CD4-positive, alpha-beta T cell (primary cell): ENCODE measurements at regions not wholly inside any gene's neighbourhood (a gene's known extent, or its start where the extent isn't known, plus 50 kb on each side); places are given as distances from the start of the nearest gene placed in this dataset.

Experiments used
- ATAC-seq: fragments of 200-7000 bp; cut with Tn5 transposase; one replicate; pipeline ENCODE4 v1.10.0; 2022; ENCODE audit warnings: mild to moderate bottlenecking; ENCODE audit not compliant: poor library complexity
- CTCF ChIA-PET: fragments of 350-600 bp; sonication (Branson Sonifier 250); formaldehyde crosslinking; loops from one replicate; lab custom pipeline; 2021; ENCODE audit warnings: antibody characterized with exemption, inconsistent platforms; lab: Charles Lee
- POLR2A ChIA-PET: fragments of 350-600 bp; sonication (Branson Sonifier 250); formaldehyde crosslinking; loops from one replicate; lab custom pipeline; 2021; ENCODE audit warnings: antibody characterized with exemption, inconsistent platforms; lab: Charles Lee
- DNase-seq, 14 experiments: peaks; one replicate each; pipeline ENCODE4 v3.0.0-alpha.2; 2013 to 2020; ENCODE audit warnings: mixed read lengths in 2 of 14
- H3K27ac ChIP-seq, 2 donors: one replicate each; pipeline versions ENCODE4 v1.5.1 to v1.7.0; 2013; ENCODE audit warnings: low read length in 2 of 2, low read depth in 1 of 2, mild to moderate bottlenecking in 1 of 2
- H3K27me3 ChIP-seq, 2 experiments: 1 replicate in 1 of 2; 2 replicates in 1 of 2; pipeline versions ENCODE4 v1.6.1 to v1.7.0; 2013; ENCODE audit warnings: low read length in 2 of 2, control low read depth in 1 of 2, mild to moderate bottlenecking in 1 of 2, moderate library complexity in 1 of 2; ENCODE audit not compliant: insufficient read depth in 2 of 2, control insufficient read depth in 1 of 2
- H3K36me3 ChIP-seq: one replicate; pipeline ENCODE4 v1.6.1; 2013; ENCODE audit warnings: low read length, control low read depth; ENCODE audit not compliant: insufficient read depth
- H3K4me1 ChIP-seq: one replicate; pipeline ENCODE4 v1.6.1; 2013; ENCODE audit warnings: low read length, control low read depth; ENCODE audit not compliant: insufficient read depth
- H3K4me3 ChIP-seq: one replicate; pipeline ENCODE4 v1.5.1; 2013; ENCODE audit warnings: mild to moderate bottlenecking, low read length, moderate library complexity
- H3K9me3 ChIP-seq, 2 experiments: 1 replicate in 1 of 2; 2 replicates in 1 of 2; pipeline versions ENCODE4 v1.6.1 to v1.7.0; 2013; ENCODE audit warnings: low read length in 2 of 2, mild to moderate bottlenecking in 2 of 2, control low read depth in 1 of 2, moderate library complexity in 1 of 2; ENCODE audit not compliant: control insufficient read depth in 1 of 2, insufficient read depth in 1 of 2
- H3K27ac Mint-ChIP-seq: one replicate; pipeline ENCODE4 v1.8.0; 2020; ENCODE audit warnings: mixed read lengths
- H3K27me3 Mint-ChIP-seq: one replicate; pipeline ENCODE4 v1.8.0; 2021; ENCODE audit warnings: mixed read lengths
- H3K36me3 Mint-ChIP-seq: one replicate; pipeline ENCODE4 v1.8.0; 2021; ENCODE audit warnings: low read depth, mixed read lengths
- H3K4me1 Mint-ChIP-seq: one replicate; pipeline ENCODE4 v1.8.0; 2021; ENCODE audit warnings: low read depth, mixed read lengths
- H3K4me3 Mint-ChIP-seq: one replicate; pipeline ENCODE4 v1.8.0; 2020; ENCODE audit warnings: mild to moderate bottlenecking, mixed read lengths
- H3K9me3 Mint-ChIP-seq: one replicate; pipeline ENCODE4 v1.8.0; 2020; ENCODE audit warnings: mixed read lengths
- CTCF ChIP-seq: fragments of 200-600 bp; IDR thresholded peaks from one replicate; pipeline ENCODE4 v1.8.0; 2022; ENCODE audit warnings: antibody characterized with exemption, mild to moderate bottlenecking
- intact Hi-C, 2 experiments: fragments of 100-400 bp; cut with DNase I in 1 of 2; cut with micrococcal nuclease in 1 of 2; formaldehyde crosslinking; loops; one replicate each; pipeline versions ENCODE4 v1.15.1 to v1.9.0; 2023 to 2025; cut with DNase I, micrococcal nuclease

GRCh38 chr3:25945836-25946235 is 155.9 kb downstream of the OXSM start:
- DNase-seq: no peak
- no peak overlapping the region for H3K4me3 ChIP-seq
- peaks cover 2% of the 10 kb centered on the region for H3K9me3 Mint-ChIP-seq
- no peaks in the 10 kb centered on the region for H3K4me1 ChIP-seq
- POLR2A ChIA-PET: no interaction called here
- no peak overlapping the region for H3K4me3 Mint-ChIP-seq
- no peak overlapping the region for H3K27ac ChIP-seq
- no peaks in the 10 kb centered on the region for H3K9me3 ChIP-seq
- peaks cover 7% of the 10 kb centered on the region for H3K27me3 Mint-ChIP-seq
- intact Hi-C loops: no loop called here
- CTCF ChIA-PET: no interaction called here
- no peak for TF ChIP-seq CTCF
- ATAC-seq: no peak
- H3K27me3 ChIP-seq: no peaks in the 10 kb centered on the region
- no peak overlapping the region for H3K27ac Mint-ChIP-seq
- no peaks in the 10 kb centered on the region for H3K36me3 Mint-ChIP-seq
- no peaks in the 10 kb centered on the region for H3K36me3 ChIP-seq
- H3K4me1 Mint-ChIP-seq: no peaks in the 10 kb centered on the region

GRCh38 chr3:25952133-25952532 is 162.2 kb downstream of the OXSM start:
- H3K27ac Mint-ChIP-seq: no peak overlapping the region
- peaks cover 2% of the 10 kb centered on the region for H3K9me3 Mint-ChIP-seq
- Histone ChIP-seq H3K4me1 (no peaks in the 10 kb centered on the region), H3K36me3 (no peaks in the 10 kb centered on the region), H3K27ac (no peak overlapping the region), H3K9me3 (no peaks in the 10 kb centered on the region), H3K4me3 (no peak overlapping the region), H3K27me3 (no peaks in the 10 kb centered on the region)
- ChIA-PET POLR2A (interaction anchor here (0.9 kb wide), 1 partner anchor 95 kb away, joined by 3 read pairs; no protein-coding TSS in a partner anchor), CTCF (no interaction called here)
- no peak for DNase-seq
- no peaks in the 10 kb centered on the region for H3K4me1 Mint-ChIP-seq
- no peak for ATAC-seq
- no peak for TF ChIP-seq CTCF
- peaks cover 7% of the 10 kb centered on the region for H3K27me3 Mint-ChIP-seq
- intact Hi-C loops: no loop called here
- no peak overlapping the region for H3K4me3 Mint-ChIP-seq
- no peaks in the 10 kb centered on the region for H3K36me3 Mint-ChIP-seq

GRCh38 chr3:25957026-25957425 is 167.1 kb downstream of the OXSM start:
- H3K4me1 Mint-ChIP-seq: no peaks in the 10 kb centered on the region
- H3K27ac Mint-ChIP-seq: no peak overlapping the region
- H3K36me3 ChIP-seq: no peaks in the 10 kb centered on the region
- no peak for DNase-seq
- ChIA-PET CTCF (no interaction called here), POLR2A (no interaction called here)
- no peak overlapping the region for H3K4me3 Mint-ChIP-seq
- no peaks in the 10 kb centered on the region for H3K9me3 Mint-ChIP-seq
- TF ChIP-seq CTCF: no peak
- H3K27ac ChIP-seq: no peak overlapping the region
- H3K27me3 ChIP-seq: no peaks in the 10 kb centered on the region
- ATAC-seq: no peak
- H3K4me1 ChIP-seq: no peaks in the 10 kb centered on the region
- H3K27me3 Mint-ChIP-seq: no peaks in the 10 kb centered on the region
- H3K36me3 Mint-ChIP-seq: no peaks in the 10 kb centered on the region
- no peaks in the 10 kb centered on the region for H3K9me3 ChIP-seq
- intact Hi-C loops: no loop called here
- H3K4me3 ChIP-seq: no peak overlapping the region
